Nephron (organoid): ENCODE measurements at regions not wholly inside any gene's neighbourhood (a gene's known extent, or its start where the extent isn't known, plus 50 kb on each side); places are given as distances from the start of the nearest gene placed in this dataset.

Experiments
- H3K27ac Mint-ChIP-seq, 3 experiments: 2 replicates each; pipeline ENCODE4 v1.8.0; 2020; ENCODE audit warnings: mixed read lengths in 3 of 3, mild to moderate bottlenecking in 2 of 3, moderate library complexity in 1 of 3
- H3K27me3 Mint-ChIP-seq: 2 replicates; pipeline ENCODE4 v1.8.0; 2021; ENCODE audit warnings: low read depth, mild to moderate bottlenecking, moderate library complexity, mixed read lengths
- H3K36me3 Mint-ChIP-seq: 2 replicates; pipeline ENCODE4 v1.8.0; 2020; ENCODE audit warnings: low read depth, mixed read lengths
- H3K4me1 Mint-ChIP-seq: 2 replicates; pipeline ENCODE4 v1.8.0; 2020; ENCODE audit warnings: mixed read lengths
- H3K4me3 Mint-ChIP-seq, 3 experiments: 2 replicates each; pipeline ENCODE4 v1.8.0; 2020; ENCODE audit warnings: mild to moderate bottlenecking in 3 of 3, mixed read lengths in 3 of 3, moderate library complexity in 2 of 3
- H3K9me3 Mint-ChIP-seq: 2 replicates; pipeline ENCODE4 v1.8.0; 2020; ENCODE audit warnings: mixed read lengths
- CTCF ChIP-seq, 3 experiments: fragments of 200-600 bp; sonication (generic); IDR thresholded peaks; one replicate each; pipeline ENCODE4 v1.5.0; 2021; ENCODE audit warnings: antibody characterized with exemption in 3 of 3; ENCODE audit not compliant: unreplicated experiment in 3 of 3

GRCh38 chr13:61706899-61707298 lies 291.2 kb upstream of the PCDH20 start:
- no peak for TF ChIP-seq CTCF (IDR thresholded peaks at IDR 0.05; ENCODE audit: unreplicated experiment in 3 of 3)
- Mint-ChIP-seq H3K9me3 (peaks cover 13% of the 10 kb centered on the region), H3K36me3 (no peaks in the 10 kb centered on the region), H3K4me3 (no peak overlapping the region), H3K27ac (no peak overlapping the region), H3K4me1 (no peaks in the 10 kb centered on the region), H3K27me3 (no peaks in the 10 kb centered on the region)

- Mint-ChIP-seq H3K9me3 (peaks cover 13% of the 10 kb centered on the region), H3K36me3 (no peaks in the 10 kb centered on the region), H3K27me3 (no peaks in the 10 kb centered on the region), H3K4me1 (no peaks in the 10 kb centered on the region), H3K27ac (no peak overlapping the region), H3K4me3 (no peak overlapping the region)
- TF ChIP-seq CTCF (IDR thresholded peaks at IDR 0.05; ENCODE audit: unreplicated experiment in 3 of 3) = no peak
These were observed 285.0 kb upstream of the PCDH20 start for GRCh38 chr13:61700620-61701019.

GRCh38 chr13:61700181-61700580 lies 284.5 kb upstream of the PCDH20 start:
- Mint-ChIP-seq H3K27ac (no peak overlapping the region), H3K27me3 (no peaks in the 10 kb centered on the region), H3K36me3 (no peaks in the 10 kb centered on the region), H3K4me3 (no peak overlapping the region), H3K4me1 (no peaks in the 10 kb centered on the region), H3K9me3 (peaks cover 12% of the 10 kb centered on the region)
- no peak for TF ChIP-seq CTCF (IDR thresholded peaks at IDR 0.05; ENCODE audit: unreplicated experiment in 3 of 3)

- TF ChIP-seq CTCF (IDR thresholded peaks at IDR 0.05; ENCODE audit: unreplicated experiment in 3 of 3) = no peak
- Mint-ChIP-seq H3K36me3 (no peaks in the 10 kb centered on the region), H3K4me1 (no peaks in the 10 kb centered on the region), H3K27me3 (no peaks in the 10 kb centered on the region), H3K4me3 (no peak overlapping the region), H3K9me3 (no peaks in the 10 kb centered on the region), H3K27ac (no peak overlapping the region)
These were observed 281.0 kb upstream of the PCDH20 start for GRCh38 chr13:61696676-61697075.

GRCh38 chr13:61695147-61695546 lies 279.5 kb upstream of the PCDH20 start:
- TF ChIP-seq CTCF (IDR thresholded peaks at IDR 0.05; ENCODE audit: unreplicated experiment in 3 of 3) = no peak
- Mint-ChIP-seq H3K4me3 (no peak overlapping the region), H3K4me1 (no peaks in the 10 kb centered on the region), H3K9me3 (no peaks in the 10 kb centered on the region), H3K27ac (no peak overlapping the region), H3K27me3 (no peaks in the 10 kb centered on the region), H3K36me3 (no peaks in the 10 kb centered on the region)

GRCh38 chr13:61692691-61693090 lies 277.0 kb upstream of the PCDH20 start:
- no peaks in the 10 kb centered on the region for H3K9me3 Mint-ChIP-seq
- H3K27ac Mint-ChIP-seq = no peak overlapping the region
- H3K4me3 Mint-ChIP-seq = no peak overlapping the region
- no peak for TF ChIP-seq CTCF (IDR thresholded peaks at IDR 0.05; ENCODE audit: unreplicated experiment in 3 of 3)
- no peaks in the 10 kb centered on the region for H3K4me1 Mint-ChIP-seq
- H3K27me3 Mint-ChIP-seq = no peaks in the 10 kb centered on the region
- no peaks in the 10 kb centered on the region for H3K36me3 Mint-ChIP-seq
